ENCODE measurements at regions not wholly inside any gene's neighbourhood (a gene's known extent, or its start where the extent isn't known, plus 50 kb on each side); places are given as distances from the start of the nearest gene placed in this dataset.
A peak's percentile ranks its signal among the peaks of the same experiment; 100 is the strongest.
"Not testable (repeated sequence)": the region's sequence is repeated elsewhere in the genome, so short reads cannot be mapped to it uniquely, and the experiment has no call there.

DNA sequence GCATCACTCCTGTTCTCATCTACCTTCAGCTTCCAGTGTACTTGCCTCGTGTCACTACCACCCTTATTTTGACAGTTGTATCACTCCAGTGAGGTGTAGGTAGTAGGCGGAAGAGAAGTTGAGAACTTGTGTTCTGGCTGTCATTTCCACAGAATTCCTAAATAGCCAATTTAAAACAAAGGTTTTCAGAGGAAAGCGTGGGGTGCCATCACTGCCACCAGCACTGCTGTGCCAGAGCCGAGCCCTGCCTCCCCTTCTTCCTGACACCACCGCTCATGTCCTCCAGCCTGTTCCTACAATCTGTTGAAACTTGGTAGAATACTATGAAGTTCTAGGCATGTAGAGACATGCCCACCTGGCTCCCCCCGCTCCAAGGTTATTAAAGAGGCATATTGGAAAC, 215.8 kb downstream of the TANC2 start:
- DNase-seq = no peak

DNA sequence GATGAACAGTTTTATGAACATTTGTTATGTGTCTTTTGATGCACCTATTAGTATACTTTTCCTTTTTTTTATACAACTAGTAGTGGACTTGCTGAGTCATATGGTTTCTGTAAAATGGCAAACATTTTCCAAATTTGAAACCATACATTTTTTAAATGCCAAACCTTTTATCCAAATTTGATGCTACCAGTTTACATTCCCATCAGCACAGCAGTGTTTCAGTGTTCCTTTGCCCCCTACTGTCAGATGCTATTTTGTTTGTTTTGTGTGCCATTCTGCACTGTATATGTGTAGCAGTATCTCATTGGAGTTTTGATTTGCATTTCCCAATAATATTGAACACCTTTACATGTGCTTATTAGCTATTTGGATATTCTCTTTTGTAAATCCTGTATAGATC, 219.4 kb downstream of the TANC2 start:
- DNase-seq = peak; percentile 43

GRCh38 chr17:63189082-63189481, 223.0 kb downstream of the TANC2 start:
- peak; percentile 47 for DNase-seq

GRCh38 chr17:63189930-63190329, 223.9 kb downstream of the TANC2 start:
- no peak for DNase-seq

DNA sequence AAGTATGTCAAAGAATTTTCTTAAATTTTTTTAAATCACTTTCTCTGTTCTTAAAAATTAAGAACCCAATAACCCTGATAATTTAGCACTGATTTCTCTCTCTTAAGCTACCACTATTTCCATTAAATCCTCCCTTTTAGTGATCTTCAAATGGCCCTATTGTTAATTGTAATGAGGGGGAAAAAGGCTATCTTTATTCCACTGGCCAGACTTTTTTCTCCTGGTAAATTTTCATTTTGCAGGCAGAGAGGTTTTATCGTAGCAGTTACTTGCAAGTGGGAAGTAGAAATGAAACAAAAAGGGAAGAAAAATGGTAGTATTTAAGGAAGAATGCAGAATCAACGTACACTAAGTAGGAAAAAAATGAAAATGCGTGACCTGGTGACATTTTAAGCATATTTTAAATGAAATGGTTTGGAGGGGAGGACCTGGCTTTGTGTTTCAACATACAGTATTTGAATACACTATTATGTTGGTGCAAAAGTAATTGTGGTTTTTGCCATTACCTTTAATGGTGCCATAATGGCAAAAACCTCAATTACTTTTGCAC, 224.9 kb downstream of the TANC2 start:
- no peak for DNase-seq

DNA sequence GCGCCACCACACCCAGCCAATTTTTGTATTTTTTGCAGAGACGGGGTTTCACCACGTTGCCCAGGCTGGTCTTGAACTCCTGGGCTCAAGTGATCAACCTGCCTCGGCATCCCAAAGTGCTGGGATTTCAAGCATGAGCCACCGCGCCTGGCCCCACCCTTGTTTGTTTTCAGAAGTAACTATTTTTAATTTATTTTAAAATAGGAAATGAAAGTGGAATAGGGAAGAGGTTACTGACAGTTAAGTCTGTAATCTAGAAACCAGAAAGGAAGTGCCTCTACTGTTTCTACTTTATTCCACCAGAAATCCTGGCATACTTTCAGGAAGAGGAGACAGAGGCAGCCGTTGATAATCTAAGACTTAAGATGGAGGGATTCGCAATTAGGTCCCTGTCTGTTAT, 225.6 kb downstream of the TANC2 start:
- no peak for DNase-seq

DNA sequence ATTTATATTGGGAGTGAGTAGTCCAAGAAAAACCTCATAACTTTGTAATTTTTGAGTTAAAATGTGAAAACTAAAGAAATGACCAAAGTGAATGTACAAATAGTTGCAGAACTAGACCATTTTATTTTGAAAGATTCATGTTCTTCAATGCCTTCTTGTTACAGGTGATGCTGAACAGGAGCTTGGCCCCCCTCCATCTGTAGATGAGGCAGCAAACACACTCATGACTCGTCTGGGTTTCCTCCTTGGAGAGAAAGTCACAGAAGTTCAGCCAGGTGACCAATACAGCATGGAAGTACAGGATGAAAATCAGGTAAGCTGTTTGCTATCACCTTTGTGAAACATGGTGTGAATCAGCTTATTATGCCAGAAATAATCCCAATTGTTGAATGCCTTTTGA, 227.8 kb downstream of the TANC2 start:
- no peak for DNase-seq

DNA sequence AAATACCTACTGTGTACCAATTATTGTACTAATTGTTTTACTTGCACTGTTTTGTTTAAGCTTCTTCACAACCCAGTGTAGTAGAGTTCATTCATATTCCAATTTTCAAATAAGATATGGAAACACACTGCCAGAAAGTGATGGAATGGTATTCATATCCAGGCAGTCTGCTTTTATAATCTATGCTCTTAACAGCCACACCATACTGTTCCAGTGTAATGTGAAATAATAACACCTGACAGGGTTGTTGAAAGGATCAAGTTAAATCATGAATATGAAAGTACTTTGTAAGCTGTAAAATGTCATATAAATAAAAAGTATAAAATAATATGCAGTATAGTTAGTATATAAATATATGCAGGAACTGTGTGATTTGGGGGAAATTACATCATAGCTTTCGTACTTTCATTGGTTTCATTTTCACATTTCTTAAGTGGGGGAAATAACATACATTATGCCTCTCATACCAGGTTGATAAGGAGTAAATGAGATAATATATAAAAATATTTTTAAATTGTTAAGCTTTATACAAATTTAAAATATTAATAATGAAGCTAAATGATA, 230.8 kb downstream of the TANC2 start:
- no peak for DNase-seq

DNA sequence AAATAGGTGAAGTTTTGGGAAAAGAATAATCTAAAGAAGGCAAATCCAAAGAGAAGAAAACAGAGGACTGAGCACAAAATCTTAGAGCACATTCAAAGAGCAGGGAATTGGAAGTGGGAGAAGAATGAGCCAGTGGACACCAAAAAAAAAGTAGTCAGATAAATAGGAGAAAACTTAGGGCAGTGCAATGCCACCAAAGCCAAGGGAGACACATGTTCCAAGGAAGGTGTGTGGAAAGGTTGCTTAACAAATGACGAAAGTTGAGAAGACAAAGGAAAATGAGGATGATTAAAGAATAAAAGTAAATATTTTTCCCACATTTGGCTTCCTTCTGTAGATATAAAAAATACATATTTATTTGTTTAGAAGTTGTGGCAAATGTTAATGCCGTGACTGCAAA, 237.6 kb downstream of the TANC2 start:
- no peak for DNase-seq

DNA sequence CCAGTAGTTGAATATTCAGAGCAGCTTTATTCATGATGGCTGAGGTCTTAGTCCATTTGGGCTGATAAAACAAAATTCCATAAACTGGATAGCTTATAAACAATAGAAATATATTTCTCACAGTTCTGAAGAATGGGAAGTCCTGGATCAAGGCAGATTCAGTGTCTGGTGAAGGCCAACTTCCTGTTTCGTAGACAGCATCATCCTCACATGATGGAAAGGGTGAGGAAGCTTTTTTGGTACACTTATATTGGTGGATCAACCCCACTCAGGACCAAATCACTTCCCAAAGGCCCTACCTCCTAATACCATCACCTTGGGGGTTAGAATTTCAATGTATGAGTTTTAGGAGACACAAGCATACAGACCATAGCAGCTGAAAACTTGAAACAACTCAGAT, 224.2 kb downstream of the CYB561 start:
- DNase-seq = no peak

DNA sequence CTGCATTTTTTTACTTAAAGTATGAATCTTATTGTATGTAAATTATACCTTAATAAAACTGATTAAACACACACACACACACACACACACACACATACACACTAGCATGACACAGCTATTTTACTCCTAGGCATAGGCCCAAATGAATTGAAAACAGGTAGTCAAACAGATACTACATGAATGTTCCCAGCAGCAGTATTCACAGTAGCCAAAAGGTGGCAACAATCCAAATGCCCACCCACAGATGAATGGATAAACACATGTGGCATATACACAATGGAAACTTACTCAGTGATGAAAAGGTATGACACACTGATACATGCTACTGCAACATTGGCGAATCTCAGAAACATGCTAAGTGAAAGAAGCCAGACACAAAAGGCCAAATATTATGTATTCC, 223.5 kb downstream of the CYB561 start:
- no peak for DNase-seq

DNA sequence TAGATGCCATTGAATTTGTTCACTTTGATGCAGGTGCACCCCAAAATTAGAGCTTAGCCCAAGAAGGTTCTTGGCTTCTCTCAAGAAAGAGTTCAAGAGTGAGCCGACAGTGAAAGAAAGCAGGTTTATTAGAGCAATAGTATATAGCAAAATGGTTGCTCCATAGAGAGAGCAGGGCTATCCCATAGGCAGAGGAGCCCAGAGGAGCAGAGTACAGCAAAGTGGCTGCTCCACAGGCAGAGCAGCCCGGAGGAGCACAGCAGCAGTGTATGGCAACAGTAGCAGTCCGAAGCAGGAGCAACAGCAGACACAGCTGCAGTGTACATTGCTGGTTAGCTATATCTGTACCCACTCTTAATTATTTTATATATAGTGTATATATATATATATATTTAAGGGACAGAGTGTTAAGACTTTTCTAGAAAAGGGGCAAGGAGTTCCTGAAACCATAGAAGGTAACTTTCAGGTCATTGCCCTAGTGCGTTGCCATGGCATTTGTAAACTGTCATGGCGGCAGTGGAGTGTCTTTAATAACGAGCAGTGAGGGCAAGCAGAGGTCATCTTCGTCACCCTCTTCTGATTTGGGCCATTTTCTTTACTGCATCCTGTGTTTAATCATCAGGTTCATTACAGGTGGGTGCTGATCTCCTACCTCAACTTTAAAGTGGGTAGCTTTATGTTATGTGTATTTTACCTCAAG, 222.7 kb downstream of the CYB561 start:
- no peak for DNase-seq

- no peak for DNase-seq
Measured at GRCh38 chr17:63224644-63225043, 221.5 kb downstream of the CYB561 start.

- not testable (repeated sequence) for DNase-seq
Measured at GRCh38 chr17:63226720-63227119, 219.4 kb downstream of the CYB561 start.

DNA sequence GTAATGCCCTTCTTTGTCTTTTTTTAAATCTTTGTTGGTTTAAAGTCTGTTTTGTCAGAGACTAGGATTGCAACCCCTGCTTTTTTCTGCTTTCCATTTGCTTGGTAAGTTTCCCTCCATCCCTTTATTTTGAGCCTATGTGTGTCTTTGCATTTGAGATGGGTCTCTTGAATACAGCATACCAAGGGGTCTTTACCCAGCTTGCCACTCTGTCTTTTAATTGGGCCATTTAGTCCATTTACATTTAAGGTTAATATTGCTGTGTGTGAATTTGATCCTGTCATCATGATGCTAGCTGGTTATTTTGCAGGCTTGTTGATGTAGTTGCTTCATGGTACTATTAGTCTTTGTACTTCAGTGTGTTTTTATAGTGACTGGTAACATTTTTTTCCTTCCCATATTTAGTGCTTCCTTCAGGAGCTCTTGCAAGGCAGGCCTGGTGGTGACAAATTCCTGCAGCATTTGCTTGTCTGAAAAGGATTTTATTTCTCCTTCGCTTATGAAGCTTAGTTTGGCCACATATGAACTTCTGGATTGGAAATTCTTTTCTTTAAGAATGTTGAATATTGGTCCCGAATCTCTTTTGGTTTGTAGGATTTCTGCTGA, 215.0 kb downstream of the CYB561 start:
- DNase-seq = peak; percentile 60

DNA sequence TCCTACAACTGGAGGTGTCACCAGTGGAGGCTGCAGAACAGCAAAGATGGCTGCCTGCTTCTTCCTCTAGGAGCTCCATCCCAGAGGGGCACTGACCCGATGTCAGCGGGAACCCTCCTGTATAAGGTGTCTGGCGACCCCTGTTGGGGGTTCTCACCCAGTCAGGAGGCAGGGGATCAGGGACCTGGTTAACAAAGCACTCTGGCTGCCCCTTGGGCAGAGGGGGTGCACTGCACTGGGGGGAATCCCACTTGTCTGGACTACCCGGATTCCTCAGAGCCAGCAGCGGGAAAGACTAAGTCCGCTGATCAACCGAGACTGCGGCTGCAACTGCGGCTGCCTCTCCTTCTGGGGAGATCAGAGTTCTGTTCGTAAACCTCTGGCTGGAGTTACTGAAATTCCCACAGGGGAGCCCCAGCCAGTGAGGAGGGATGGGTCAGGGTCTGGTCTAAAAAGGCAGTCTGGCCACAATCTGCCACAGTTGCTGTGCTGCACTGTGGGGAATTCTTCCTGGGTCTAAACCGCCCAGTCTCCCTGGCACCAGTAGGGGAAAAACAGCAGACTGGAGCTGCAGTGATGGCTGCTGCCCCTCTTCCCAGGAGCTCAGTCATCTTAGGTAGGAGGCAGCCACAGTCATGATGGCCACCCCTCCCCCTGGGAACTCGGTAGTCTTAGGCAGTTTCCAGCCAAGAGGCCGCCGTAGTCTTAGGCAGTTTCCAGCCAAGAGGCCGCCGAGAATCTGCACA, 213.4 kb downstream of the CYB561 start:
- DNase-seq = no peak

DNA sequence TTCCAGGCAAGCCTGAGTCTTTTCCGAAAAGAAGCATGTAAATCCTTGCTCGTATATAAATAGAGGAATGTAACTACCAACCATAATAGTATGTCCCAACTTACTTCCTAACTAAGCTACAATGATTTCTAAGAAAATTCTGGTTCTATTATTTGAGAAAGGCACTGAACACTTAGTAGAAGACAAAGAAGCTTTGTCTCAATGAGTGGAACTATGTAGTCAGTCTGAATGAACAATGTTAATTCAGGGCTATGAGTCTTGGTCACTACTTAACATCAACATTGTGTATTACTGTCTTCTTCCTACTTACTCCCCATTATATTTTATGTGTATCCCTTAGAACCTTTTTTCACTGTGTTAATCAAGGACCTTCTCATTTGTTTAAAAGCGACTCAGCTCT, 206.0 kb downstream of the CYB561 start:
- DNase-seq = no peak

GRCh38 chr17:63246344-63246743, 199.8 kb downstream of the CYB561 start:
- peak; percentile 46 for DNase-seq

DNA sequence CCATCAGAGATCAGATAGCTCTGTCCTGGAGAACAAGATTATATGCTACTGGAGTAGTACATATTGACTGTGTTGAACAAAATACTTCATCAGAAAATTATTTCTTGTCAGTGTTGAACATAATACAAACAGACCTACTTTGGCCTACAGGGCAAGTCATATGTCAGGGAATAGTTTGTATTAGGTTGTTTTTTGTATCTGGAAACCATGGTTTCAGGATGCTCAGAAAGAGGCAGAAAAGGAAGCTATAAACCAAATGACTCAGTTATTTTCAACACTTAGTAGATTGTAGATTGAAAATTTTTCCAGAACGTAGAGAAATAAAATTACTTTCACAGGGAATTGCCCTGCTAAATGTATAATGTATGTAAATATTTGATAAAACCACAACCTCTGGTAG, 198.4 kb downstream of the CYB561 start:
- DNase-seq = no peak

DNA sequence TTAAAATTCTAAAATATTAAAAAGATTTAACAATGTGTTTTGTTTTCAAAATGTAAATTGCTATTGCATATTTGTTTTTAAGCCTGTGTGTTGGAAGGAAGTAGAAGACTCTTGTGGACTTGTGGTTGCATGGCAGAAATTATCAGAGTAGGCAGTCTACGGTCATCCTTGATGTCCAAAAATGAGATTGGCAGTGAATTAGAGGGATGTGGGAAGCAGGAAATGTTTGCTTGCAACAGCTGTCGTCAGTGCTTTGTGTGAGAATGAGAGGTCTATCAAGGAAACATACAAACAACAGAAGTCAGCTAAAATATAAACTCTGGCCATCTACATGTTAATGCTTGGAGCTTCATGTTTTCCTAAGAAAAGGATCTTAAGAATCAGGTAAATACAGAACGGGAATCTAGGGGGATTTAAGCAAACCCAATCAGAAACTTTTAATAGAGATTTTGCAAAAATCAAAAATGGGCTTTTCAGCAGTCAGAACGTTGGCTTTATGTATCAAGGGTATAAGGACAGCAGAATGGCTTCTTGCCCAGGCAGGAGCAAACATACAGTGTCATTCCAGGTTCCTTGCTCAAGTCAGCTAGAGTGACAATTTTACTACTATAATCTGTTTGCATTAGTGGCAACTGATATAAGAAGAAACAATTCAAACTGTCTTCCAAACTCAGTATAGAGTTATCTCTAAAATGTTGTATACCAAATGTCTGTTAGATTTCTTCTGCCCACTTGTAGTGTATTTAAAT, 196.7 kb downstream of the CYB561 start:
- DNase-seq = no peak

- DNase-seq = peak; percentile 21
Measured at GRCh38 chr17:63250830-63251229, 195.3 kb downstream of the CYB561 start.

- no peak for DNase-seq
Measured at GRCh38 chr17:63258785-63259184, 187.3 kb downstream of the CYB561 start.
